B cell (primary cell): ENCODE measurements at regions not wholly inside any gene's neighbourhood (a gene's known extent, or its start where the extent isn't known, plus 50 kb on each side); places are given as distances from the start of the nearest gene placed in this dataset.

Experiments used
- ATAC-seq: fragments of 200-7000 bp; cut with Tn5 transposase; one replicate; pipeline ENCODE4 v1.10.0; 2021; ENCODE audit warnings: low read depth, mild to moderate bottlenecking, moderate number of reproducible peaks, moderate library complexity
- CTCF ChIA-PET: fragments of 350-600 bp; sonication (Branson Sonifier 250); formaldehyde crosslinking; loops from one replicate; lab custom pipeline; 2021; ENCODE audit warnings: antibody characterized with exemption, inconsistent platforms; lab: Charles Lee
- POLR2A ChIA-PET: fragments of 350-600 bp; sonication (Branson Sonifier 250); formaldehyde crosslinking; loops from one replicate; lab custom pipeline; 2021; ENCODE audit warnings: antibody characterized with exemption; lab: Charles Lee
- DNase-seq: peaks from one replicate; pipeline ENCODE4 v3.0.0; 2013
- H2AFZ ChIP-seq: 2 replicates; pipeline ENCODE4 v1.6.1; 2012; ENCODE audit warnings: mild to moderate bottlenecking, low read depth, low read length; ENCODE audit not compliant: insufficient read depth, poor library complexity, severe bottlenecking
- H3K27ac ChIP-seq, 2 donors: 1 replicate in 1 of 2; 2 replicates in 1 of 2; pipeline ENCODE4 v1.5.1; 2012 to 2013; ENCODE audit warnings: low read length in 2 of 2, mild to moderate bottlenecking in 2 of 2, moderate library complexity in 1 of 2
- H3K27me3 ChIP-seq, 4 experiments: fragments of 200-600 bp in 1 of 4; sonication (generic) in 1 of 4; replicated peaks in 1 of 4; 1 replicate in 2 of 4; 2 replicates in 2 of 4; pipeline versions ENCODE4 v1.6.1 to v1.7.0; 2013 to 2016; ENCODE audit warnings: low read length in 3 of 4, mild to moderate bottlenecking in 2 of 4, mixed read lengths in 1 of 4, moderate library complexity in 1 of 4; ENCODE audit not compliant: insufficient read depth in 4 of 4, control insufficient read depth in 3 of 4; ENCODE audit errors: control extremely low read depth in 1 of 4
- H3K36me3 ChIP-seq, 2 experiments: replicated peaks in 1 of 2; 1 replicate in 1 of 2; 2 replicates in 1 of 2; pipeline versions ENCODE4 v1.6.1 to v1.7.1; 2013; ENCODE audit warnings: low read length in 1 of 2; ENCODE audit not compliant: insufficient read depth in 2 of 2, control insufficient read depth in 1 of 2; ENCODE audit errors: control extremely low read depth in 1 of 2, extremely low read depth in 1 of 2
- H3K4me1 ChIP-seq, 2 donors: fragments of 200-600 bp in 1 of 2; sonication (generic) in 1 of 2; 1 replicate in 1 of 2; 2 replicates in 1 of 2; pipeline versions ENCODE4 v1.5.1 to v1.6.1; 2013 to 2017; ENCODE audit warnings: low read length in 2 of 2; ENCODE audit not compliant: control insufficient read depth in 2 of 2, insufficient read depth in 2 of 2
- H3K4me2 ChIP-seq: replicated peaks from 2 replicates; pipeline ENCODE3; 2012; ENCODE audit warnings: mild to moderate bottlenecking, low read depth, low read length; ENCODE audit not compliant: poor library complexity, severe bottlenecking
- H3K4me3 ChIP-seq, 5 experiments: fragments of 200-600 bp in 1 of 5; sonication (generic) in 1 of 5; 1 replicate in 3 of 5; 2 replicates in 2 of 5; pipeline versions ENCODE4 v1.5.1 to v1.7.0; 2011 to 2016; ENCODE audit warnings: low read length in 4 of 5, mild to moderate bottlenecking in 4 of 5, low read depth in 2 of 5, control low read depth in 1 of 5, moderate library complexity in 1 of 5; ENCODE audit not compliant: insufficient read depth in 1 of 5; ENCODE audit errors: control extremely low read depth in 1 of 5, extremely low read depth in 1 of 5
- H3K79me2 ChIP-seq: fragments of 200-600 bp; sonication (generic); one replicate; pipeline ENCODE4 v1.6.0; 2016; ENCODE audit warnings: low read length; ENCODE audit not compliant: control insufficient read depth, insufficient read depth
- H3K9ac ChIP-seq: fragments of 200-600 bp; sonication (generic); 2 replicates; pipeline ENCODE4 v1.6.1; 2017; ENCODE audit warnings: mild to moderate bottlenecking, low read length, moderate library complexity
- H3K9me3 ChIP-seq, 3 donors: one replicate each; pipeline versions ENCODE4 v1.6.1 to v1.7.1; 2013; ENCODE audit warnings: low read length in 2 of 3; ENCODE audit not compliant: control insufficient read depth in 2 of 3, insufficient read depth in 1 of 3; ENCODE audit errors: control extremely low read depth in 1 of 3
- H4K20me1 ChIP-seq: 2 replicates; pipeline ENCODE4 v1.6.0; 2012; ENCODE audit warnings: mild to moderate bottlenecking, low read length; ENCODE audit not compliant: insufficient read depth, control insufficient read depth, poor library complexity, severe bottlenecking
- H3K27ac Mint-ChIP-seq: one replicate; pipeline ENCODE4 v1.8.0; 2021; ENCODE audit warnings: mixed read lengths
- H3K27me3 Mint-ChIP-seq: one replicate; pipeline ENCODE4 v1.8.0; 2021; ENCODE audit warnings: mixed read lengths
- H3K4me1 Mint-ChIP-seq: one replicate; pipeline ENCODE4 v1.8.0; 2021; ENCODE audit warnings: mixed read lengths
- H3K4me3 Mint-ChIP-seq: one replicate; pipeline ENCODE4 v1.8.0; 2021; ENCODE audit warnings: mixed read lengths
- H3K9me3 Mint-ChIP-seq: one replicate; pipeline ENCODE4 v1.8.0; 2022; ENCODE audit warnings: mixed read lengths; ENCODE audit not compliant: insufficient read depth
- EZH2 ChIP-seq: IDR thresholded peaks from 2 replicates; pipeline ENCODE4 v1.6.1; 2012; ENCODE audit warnings: borderline replicate concordance, low read depth, mild to moderate bottlenecking, moderate library complexity, low read length; ENCODE audit not compliant: insufficient read depth, poor library complexity, severe bottlenecking
- WGBS: methylation state at CpG from one replicate; pipeline ENCODE4 v1.1.5; 2013; ENCODE audit warnings: missing lambda C conversion rate; ENCODE audit not compliant: insufficient coverage; 5-methylcytosine and 5-hydroxymethylcytosine counted together
- intact Hi-C: fragments of 100-400 bp; cut with micrococcal nuclease; formaldehyde crosslinking; loops from one replicate; pipeline ENCODE4 v1.10.0; 2022
- TF ChIP-seq, protein P1 (sequence below): fragments of 200-600 bp; IDR thresholded peaks from one replicate; pipeline ENCODE4 v1.8.0; 2022; ENCODE audit warnings: antibody characterized with exemption, mild to moderate bottlenecking

GRCh38 chr2:458425-458815, 170.5 kb upstream of the ALKAL2 start:
- H3K4me3 ChIP-seq = no peak overlapping the region
- intact Hi-C loops = no loop called here
- no peak overlapping the region for H3K4me2 ChIP-seq
- no peak for DNase-seq
- peaks cover 67 to 77% of the 10 kb centered on the region in 2 donors for H3K4me1 ChIP-seq
- no peak overlapping the region for H2AFZ ChIP-seq
- Mint-ChIP-seq H3K27ac (peak overlapping the region; percentile 61), H3K4me3 (no peak overlapping the region), H3K27me3 (no peaks in the 10 kb centered on the region), H3K4me1 (peaks cover 82% of the 10 kb centered on the region), H3K9me3 (peaks cover 6% of the 10 kb centered on the region)
- H4K20me1 ChIP-seq = no peaks in the 10 kb centered on the region
- no peak for ATAC-seq
- peaks cover 0 to 12% (median 0%) of the 10 kb centered on the region in 3 donors for H3K9me3 ChIP-seq
- WGBS = 93% methylated on average over 2 of the region's 3 CpGs
- no peak overlapping the region for H3K9ac ChIP-seq
- H3K36me3 ChIP-seq = no peaks in the 10 kb centered on the region
- TF ChIP-seq, protein P1, sequence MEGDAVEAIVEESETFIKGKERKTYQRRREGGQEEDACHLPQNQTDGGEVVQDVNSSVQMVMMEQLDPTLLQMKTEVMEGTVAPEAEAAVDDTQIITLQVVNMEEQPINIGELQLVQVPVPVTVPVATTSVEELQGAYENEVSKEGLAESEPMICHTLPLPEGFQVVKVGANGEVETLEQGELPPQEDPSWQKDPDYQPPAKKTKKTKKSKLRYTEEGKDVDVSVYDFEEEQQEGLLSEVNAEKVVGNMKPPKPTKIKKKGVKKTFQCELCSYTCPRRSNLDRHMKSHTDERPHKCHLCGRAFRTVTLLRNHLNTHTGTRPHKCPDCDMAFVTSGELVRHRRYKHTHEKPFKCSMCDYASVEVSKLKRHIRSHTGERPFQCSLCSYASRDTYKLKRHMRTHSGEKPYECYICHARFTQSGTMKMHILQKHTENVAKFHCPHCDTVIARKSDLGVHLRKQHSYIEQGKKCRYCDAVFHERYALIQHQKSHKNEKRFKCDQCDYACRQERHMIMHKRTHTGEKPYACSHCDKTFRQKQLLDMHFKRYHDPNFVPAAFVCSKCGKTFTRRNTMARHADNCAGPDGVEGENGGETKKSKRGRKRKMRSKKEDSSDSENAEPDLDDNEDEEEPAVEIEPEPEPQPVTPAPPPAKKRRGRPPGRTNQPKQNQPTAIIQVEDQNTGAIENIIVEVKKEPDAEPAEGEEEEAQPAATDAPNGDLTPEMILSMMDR = no peak
- no peak for TF ChIP-seq EZH2
- ChIA-PET CTCF (interaction anchor here (1.6 kb wide), 1 partner anchor 11 kb away, joined by 3 read pairs; no protein-coding TSS in a partner anchor), POLR2A (interaction anchor here (1.8 kb wide), 1 partner anchor 15 kb away, joined by 4 read pairs; no protein-coding TSS in a partner anchor)
- H3K27me3 ChIP-seq = no peaks in the 10 kb centered on the region
- no peaks in the 10 kb centered on the region for H3K79me2 ChIP-seq
- peak overlapping the region in 1 of 2 donors; percentile 51 for H3K27ac ChIP-seq

- H3K36me3 ChIP-seq = no peaks in the 10 kb centered on the region
- H3K4me1 ChIP-seq = peaks cover 72 to 79% of the 10 kb centered on the region in 2 donors
- Mint-ChIP-seq H3K27ac (peak overlapping the region; percentile 34), H3K4me3 (no peak overlapping the region), H3K27me3 (no peaks in the 10 kb centered on the region), H3K9me3 (peaks cover 6% of the 10 kb centered on the region), H3K4me1 (peaks cover 86% of the 10 kb centered on the region)
- H3K27me3 ChIP-seq = no peaks in the 10 kb centered on the region
- no peak overlapping the region for H3K4me2 ChIP-seq
- H4K20me1 ChIP-seq = no peaks in the 10 kb centered on the region
- H3K4me3 ChIP-seq = no peak overlapping the region
- TF ChIP-seq, protein P1 = no peak
- TF ChIP-seq EZH2 = no peak
- no peak overlapping the region for H2AFZ ChIP-seq
- no peak for ATAC-seq
- WGBS = no CpG with 5 or more reads among the region's 8 CpGs
- no peaks in the 10 kb centered on the region for H3K79me2 ChIP-seq
- intact Hi-C loops = no loop called here
- no peak for DNase-seq
- H3K27ac ChIP-seq = peak overlapping the region in 1 of 2 donors; percentile 51
- CTCF ChIA-PET = interaction anchor here (1.6 kb wide), 1 partner anchor 10 kb away, joined by 3 read pairs; no protein-coding TSS in a partner anchor
- POLR2A ChIA-PET = interaction anchor here (1.8 kb wide), 1 partner anchor 14 kb away, joined by 4 read pairs; no protein-coding TSS in a partner anchor
- peaks cover 0 to 12% (median 0%) of the 10 kb centered on the region in 3 donors for H3K9me3 ChIP-seq
- H3K9ac ChIP-seq = no peak overlapping the region
Observed at GRCh38 chr2:457792-458424, 170.0 kb upstream of the ALKAL2 start.
